ENCODE measurements at regions not wholly inside any gene's neighbourhood (a gene's known extent, or its start where the extent isn't known, plus 50 kb on each side); places are given as distances from the start of the nearest gene placed in this dataset.

- ATAC-seq, result no peak
- 65 to 84% methylated on average over 2 of the region's 2 CpGs for WGBS, 2 donors (ENCODE audit: low coverage in 1 of 2)
- Histone ChIP-seq H3K27ac (no peak overlapping the region), H3K27me3 (no peaks in the 10 kb centered on the region), H3K4me1 (no peaks in the 10 kb centered on the region), H3K4me3 (no peak overlapping the region), H3K9me3 (peaks cover 0 to 9% (median 0%) of the 10 kb centered on the region in 3 donors), H3K36me3 (no peaks in the 10 kb centered on the region)
- TF ChIP-seq POLR2AphosphoS5 (IDR thresholded peaks at IDR 0.05) (no peak), CTCF (IDR thresholded peaks at IDR 0.05) (no peak), EP300 (IDR thresholded peaks at IDR 0.05) (no peak), POLR2A (IDR thresholded peaks at IDR 0.05) (no peak)
These were observed 170.3 kb downstream of the MIS18A start for GRCh38 chr21:32108566-32108965.

GRCh38 chr21:32103361-32103760, 175.5 kb downstream of the MIS18A start:
- Histone ChIP-seq H3K9me3 (peaks cover 0 to 9% (median 0%) of the 10 kb centered on the region in 3 donors), H3K36me3 (no peaks in the 10 kb centered on the region), H3K27ac (no peak overlapping the region), H3K4me3 (no peak overlapping the region), H3K27me3 (no peaks in the 10 kb centered on the region), H3K4me1 (no peaks in the 10 kb centered on the region)
- TF ChIP-seq POLR2A (IDR thresholded peaks at IDR 0.05) (no peak), EP300 (IDR thresholded peaks at IDR 0.05) (no peak), CTCF (IDR thresholded peaks at IDR 0.05) (no peak), POLR2AphosphoS5 (IDR thresholded peaks at IDR 0.05) (no peak)
- no peak for ATAC-seq
- 100% methylated on average over 1 of the region's 1 CpG for WGBS, 2 donors (ENCODE audit: low coverage in 1 of 2)

- Histone ChIP-seq H3K36me3 (no peaks in the 10 kb centered on the region), H3K27me3 (no peaks in the 10 kb centered on the region), H3K4me3 (no peak overlapping the region), H3K9me3 (peaks cover 0 to 8% (median 0%) of the 10 kb centered on the region in 3 donors), H3K4me1 (no peaks in the 10 kb centered on the region), H3K27ac (no peak overlapping the region)
- WGBS, 2 donors (ENCODE audit: low coverage in 1 of 2), result 90% methylated on average over 1 of the region's 1 CpG; no CpG with 5 or more reads in 1 of the 2 donors
- no peak for TF ChIP-seq CTCF (IDR thresholded peaks at IDR 0.05)
- no peak for TF ChIP-seq POLR2A (IDR thresholded peaks at IDR 0.05)
- no peak for TF ChIP-seq POLR2AphosphoS5 (IDR thresholded peaks at IDR 0.05)
- no peak for TF ChIP-seq EP300 (IDR thresholded peaks at IDR 0.05)
- ATAC-seq, result no peak
These were observed 176.4 kb downstream of the MIS18A start for GRCh38 chr21:32102426-32102825.

GRCh38 chr21:32101277-32101676, 177.6 kb downstream of the MIS18A start:
- no peaks in the 10 kb centered on the region for H3K4me1 ChIP-seq

More at GRCh38 chr21:32101277-32101676, 177.6 kb downstream of the MIS18A start:
- H3K4me3 ChIP-seq, result no peak overlapping the region
- WGBS, 2 donors (ENCODE audit: low coverage in 1 of 2), result 46 to 51% methylated on average over 3 of the region's 3 CpGs
- H3K27ac ChIP-seq, result no peak overlapping the region
- TF ChIP-seq POLR2A (IDR thresholded peaks at IDR 0.05) (no peak), EP300 (IDR thresholded peaks at IDR 0.05) (no peak), CTCF (IDR thresholded peaks at IDR 0.05) (no peak), POLR2AphosphoS5 (IDR thresholded peaks at IDR 0.05) (no peak)
- no peak for ATAC-seq
- no peaks in the 10 kb centered on the region for H3K9me3 ChIP-seq
- no peaks in the 10 kb centered on the region for H3K36me3 ChIP-seq
- H3K27me3 ChIP-seq, result no peaks in the 10 kb centered on the region
